ENCODE measurements at regions not wholly inside any gene's neighbourhood (a gene's known extent, or its start where the extent isn't known, plus 50 kb on each side); places are given as distances from the start of the nearest gene placed in this dataset.

GRCh38 chr6:99110029-99110428 lies 162.3 kb upstream of the FBXL4 start:
- TF ChIP-seq CTCF (IDR thresholded peaks at IDR 0.05; ENCODE audit: low read length) (no peak), EZH2 (IDR thresholded peaks at IDR 0.05; ENCODE audit: borderline replicate concordance, low read length) (no peak)

All from OCI-LY1 (cell line).